GM21529 (cell line): ENCODE measurements at regions not wholly inside any gene's neighbourhood (a gene's known extent, or its start where the extent isn't known, plus 50 kb on each side); places are given as distances from the start of the nearest gene placed in this dataset.
"Not testable (repeated sequence)": the region's sequence is repeated elsewhere in the genome, so short reads cannot be mapped to it uniquely, and the experiment has no call there.

Experiments used
- ATAC-seq: cut with Tn5 transposase; IDR thresholded peaks from one replicate; pipeline ENCODE4 v1.9.1; 2021; ENCODE audit not compliant: unreplicated experiment

DNA sequence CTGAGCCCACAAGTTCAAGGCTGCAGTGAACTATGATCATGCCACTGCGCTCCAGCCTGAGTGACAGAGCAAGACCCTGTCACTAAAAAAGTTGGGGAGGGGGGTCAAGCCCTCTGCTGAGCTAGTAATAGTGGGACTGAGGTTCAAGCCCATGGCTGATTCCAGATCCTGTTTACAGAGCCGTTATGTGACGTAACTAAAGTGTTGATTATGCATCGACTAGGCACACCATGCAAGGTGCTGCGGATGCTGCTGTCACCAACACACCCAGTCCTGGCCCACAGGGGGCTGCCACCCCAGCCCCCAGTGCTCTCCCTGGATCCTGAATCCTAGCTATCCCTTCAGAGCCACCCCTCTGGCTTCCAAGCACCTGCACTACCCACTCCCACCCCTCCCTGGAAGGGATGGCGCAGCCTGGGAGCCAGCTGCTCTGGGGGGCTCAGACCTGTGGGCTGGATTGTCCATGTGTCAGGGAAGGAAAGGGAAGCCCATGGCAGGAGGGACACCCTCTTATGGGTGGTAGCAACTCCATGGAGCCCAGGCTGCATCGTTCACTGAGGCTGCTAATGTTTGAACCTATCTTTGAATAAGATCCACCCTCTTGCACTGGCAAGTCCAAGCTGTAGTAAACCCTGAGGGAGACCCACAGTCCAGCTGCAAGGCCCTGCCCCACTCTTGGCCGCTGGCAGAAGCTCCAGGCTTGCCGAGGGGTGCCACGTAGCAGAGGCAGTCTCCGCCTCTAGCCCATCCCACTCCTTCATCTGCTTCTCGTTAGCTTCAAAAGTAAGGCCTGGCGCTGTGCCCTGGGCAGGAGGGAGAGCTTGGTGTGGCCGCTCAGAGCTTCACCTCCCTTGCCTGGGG, 95.0 kb downstream of the SNX5 start:
- ATAC-seq, result no peak

DNA sequence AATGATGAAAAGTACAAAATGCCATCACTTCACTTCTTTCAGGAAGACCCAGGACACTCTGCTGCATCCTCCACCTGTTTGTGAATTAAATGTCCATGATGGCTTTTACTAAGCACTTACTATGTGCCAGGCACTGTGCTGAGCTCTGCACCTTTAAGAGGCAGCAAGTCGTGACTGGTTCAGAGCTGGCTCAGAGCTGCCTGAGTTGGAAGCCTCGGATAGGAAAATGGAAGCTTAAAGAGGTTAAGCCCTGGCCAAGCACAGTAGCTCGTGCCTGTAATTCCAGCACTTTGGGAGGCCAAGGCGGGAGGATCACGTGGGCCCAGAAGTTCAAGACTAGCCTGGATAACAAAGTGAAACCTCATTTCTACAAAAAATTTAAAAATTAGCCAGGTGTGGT, 95.6 kb downstream of the SNX5 start:
- ATAC-seq, result no peak

DNA sequence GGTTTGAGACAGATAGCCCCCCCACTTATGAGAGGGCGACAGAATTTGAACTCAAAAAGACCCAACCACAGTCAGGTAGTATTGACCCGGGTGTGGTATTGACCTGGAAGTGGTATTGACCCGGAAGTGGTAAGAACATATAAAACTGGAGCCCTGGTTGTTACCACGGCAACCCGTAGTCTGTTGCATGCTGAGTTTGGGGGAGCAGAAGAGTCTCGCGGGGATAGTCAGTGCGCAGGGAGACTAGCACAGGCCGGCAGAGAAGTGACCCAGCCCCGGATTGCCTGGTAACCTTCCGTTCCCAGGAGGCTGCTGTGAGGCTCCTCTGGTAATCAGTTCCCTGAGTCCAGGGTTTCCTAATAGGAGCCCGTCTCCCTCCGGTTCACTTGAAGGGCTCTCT, 96.2 kb downstream of the SNX5 start:
- ATAC-seq, result no peak

DNA sequence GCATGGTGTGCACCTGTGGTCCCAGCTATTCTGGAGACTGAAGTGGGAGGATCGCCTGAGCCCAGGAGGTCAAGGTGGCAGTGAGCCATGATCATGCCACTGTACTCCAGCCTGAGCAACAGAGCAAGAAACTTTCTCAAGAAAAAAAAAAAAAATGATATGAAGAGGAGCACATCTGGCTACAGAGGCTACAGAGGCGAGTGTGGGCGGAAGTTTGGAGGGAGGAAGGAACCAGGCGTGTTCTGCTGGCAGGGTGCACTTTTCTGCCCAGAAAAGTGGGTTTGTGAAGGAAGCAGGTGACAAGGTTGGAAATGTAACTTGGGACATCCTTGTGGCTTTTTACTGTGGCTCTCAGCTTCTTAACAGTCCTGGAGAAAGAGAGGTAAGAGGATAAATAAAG, 96.7 kb downstream of the SNX5 start:
- no peak for ATAC-seq

DNA sequence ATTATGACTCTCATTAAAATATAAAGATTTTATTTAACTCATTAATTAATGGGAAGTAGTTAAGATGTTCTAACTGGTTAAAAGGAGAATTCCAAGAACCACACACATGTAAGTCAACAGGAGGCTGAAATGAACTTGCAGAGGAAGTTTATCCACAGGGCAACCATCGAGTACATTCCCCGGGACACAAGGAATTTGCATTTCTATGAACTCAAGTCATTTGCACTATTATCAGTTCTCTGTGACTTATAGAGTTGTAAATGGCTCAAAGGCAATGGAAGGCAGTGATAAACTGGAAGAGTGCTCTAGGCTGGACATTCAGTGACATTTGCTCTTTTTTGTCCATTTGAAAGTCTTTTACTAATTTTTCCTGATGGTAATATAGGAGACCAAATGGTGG, 97.4 kb downstream of the SNX5 start:
- ATAC-seq, result no peak

DNA sequence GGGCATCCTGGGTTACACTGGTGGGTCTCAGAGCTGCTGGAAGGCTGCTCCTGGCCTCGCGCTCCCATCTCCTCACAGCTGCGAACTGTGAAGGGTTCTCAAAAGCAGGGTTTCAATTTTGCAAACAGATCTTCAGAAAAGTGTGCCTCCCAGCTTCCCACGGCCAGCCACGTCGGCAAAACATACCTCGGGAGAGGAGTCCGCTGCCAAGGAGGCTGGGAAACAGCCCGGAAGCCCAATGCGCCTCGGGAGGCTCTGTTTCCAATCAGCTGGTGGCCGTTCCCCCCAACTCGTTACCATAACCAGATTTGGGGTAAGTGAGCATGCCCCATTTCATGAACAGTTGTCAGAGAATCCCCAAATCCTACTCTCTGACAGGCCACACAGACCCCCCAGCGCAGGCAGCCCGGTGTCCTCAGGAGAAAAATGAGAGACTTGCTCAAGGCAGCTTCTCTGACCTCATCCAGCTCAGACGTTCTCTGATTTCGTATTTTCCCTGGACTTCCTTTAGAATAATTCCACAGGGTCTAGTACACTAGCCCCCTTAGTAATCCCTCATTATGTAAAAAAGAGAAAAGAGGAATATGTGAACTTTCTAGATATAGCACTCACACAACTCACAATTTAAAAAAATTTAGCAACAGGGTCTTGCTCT, 98.4 kb downstream of the SNX5 start:
- ATAC-seq, result no peak

DNA sequence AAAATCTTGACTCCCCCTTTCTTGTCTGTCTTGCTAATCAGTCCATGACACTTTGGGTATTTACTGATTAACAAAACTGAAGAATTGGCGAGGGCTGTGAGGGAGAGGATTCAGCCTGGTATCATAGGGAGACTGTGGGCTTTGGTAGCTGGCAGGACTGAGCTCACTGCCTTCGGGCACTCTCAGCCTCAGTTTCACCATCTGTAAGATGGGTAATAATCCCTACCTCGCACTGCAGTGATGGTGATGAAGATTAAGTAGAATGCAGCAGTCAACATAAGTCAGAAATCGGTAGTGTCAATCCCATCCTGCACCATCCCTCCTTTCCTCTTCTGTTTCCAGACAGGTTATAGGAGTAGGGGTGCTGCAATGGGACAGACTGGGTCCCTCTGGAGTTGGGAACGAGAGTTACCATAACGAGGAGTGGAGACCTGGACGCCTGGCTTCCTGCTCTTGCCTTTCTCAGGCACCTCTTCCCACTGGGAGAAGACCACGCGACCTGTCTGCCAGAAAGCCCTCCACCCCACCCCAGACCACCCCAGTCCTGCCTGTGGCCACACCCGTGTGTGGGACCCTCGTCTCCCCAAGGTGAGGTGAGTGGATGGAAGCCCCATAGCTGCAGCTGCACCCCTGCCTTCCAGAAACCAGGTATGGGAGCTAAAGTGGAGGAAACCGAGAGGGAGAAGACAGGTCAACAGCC, 99.1 kb downstream of the SNX5 start:
- no peak for ATAC-seq

DNA sequence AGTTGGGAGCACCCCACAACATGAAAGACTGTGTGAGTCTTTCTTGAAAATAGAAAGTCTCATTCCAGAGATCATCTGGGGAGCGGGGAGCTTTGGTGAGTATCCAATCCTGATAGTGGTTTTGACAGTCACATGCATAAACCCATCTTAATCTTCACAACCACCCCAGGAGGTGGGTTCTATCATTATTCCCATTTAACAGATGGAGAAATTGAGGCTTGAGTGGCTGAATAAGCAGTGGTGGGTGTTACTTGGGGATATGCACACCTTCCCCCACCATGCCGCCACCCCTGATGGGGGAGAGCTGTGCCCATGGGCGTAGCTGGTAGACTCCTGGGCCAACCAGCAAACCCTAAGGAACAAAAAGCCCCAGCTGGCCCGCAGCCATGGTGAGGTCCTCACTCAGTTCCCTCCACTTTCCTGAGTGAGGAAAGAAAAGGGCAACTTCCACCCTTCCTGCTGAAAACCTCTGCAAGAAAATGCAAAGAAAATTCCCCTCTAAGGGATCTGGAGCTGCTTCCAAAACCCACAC, 99.8 kb downstream of the SNX5 start:
- ATAC-seq, result no peak

DNA sequence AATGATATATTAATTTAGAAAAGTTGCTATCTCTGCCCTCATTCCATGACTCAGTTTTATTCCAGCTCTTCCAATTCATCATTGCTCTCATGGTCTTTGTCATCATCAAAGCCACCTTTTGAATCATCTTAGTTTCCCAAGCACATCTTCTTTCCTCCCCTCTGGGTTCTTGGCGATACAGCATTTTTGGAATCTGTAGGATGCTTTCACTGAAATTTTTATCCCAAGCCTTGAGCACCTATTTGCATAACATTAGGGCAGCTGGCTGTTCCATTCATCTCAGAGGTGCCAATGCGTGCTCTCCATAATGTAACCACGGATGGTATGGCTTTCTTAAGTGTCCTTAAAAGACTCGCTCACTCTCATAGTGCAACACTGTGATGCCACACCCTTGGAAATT, 100.4 kb downstream of the SNX5 start:
- ATAC-seq, result no peak

DNA sequence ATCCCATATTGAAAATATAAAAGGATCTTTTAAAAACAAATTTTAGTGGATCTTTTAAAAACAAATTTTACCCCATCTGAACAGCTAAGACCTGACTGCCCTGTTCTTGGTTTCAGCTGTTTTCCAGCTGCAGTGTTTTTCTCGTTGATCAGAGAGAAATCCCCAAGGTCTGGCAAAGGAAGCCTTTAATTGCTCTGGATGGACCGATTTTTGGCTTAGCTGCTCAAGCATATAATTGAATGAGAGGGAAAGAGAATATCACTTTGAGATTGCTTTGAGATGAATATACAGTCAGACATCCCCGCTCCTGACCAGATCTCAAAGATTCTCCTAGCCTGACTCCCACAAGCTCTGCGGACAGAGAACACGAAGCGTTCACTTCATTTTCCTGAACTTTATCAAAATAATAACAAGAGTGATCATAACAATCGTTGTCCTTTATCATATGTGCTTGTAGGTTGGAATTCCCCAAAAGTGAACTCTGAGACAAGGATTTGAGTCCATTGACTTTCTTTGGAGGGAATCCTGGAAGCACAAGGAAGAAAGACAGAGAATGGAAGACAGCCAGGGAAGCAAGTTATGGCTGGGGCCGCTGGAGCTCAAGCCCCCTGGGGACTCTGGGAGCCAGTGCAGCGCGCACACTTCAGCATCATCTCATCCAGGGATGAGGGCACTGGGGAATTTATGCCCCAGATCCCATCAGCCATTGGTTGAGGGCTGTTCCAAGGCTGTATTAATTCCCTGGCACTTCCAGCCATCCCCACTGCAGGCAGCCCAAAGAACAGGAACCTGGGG, 101.3 kb downstream of the SNX5 start:
- ATAC-seq, result no peak

DNA sequence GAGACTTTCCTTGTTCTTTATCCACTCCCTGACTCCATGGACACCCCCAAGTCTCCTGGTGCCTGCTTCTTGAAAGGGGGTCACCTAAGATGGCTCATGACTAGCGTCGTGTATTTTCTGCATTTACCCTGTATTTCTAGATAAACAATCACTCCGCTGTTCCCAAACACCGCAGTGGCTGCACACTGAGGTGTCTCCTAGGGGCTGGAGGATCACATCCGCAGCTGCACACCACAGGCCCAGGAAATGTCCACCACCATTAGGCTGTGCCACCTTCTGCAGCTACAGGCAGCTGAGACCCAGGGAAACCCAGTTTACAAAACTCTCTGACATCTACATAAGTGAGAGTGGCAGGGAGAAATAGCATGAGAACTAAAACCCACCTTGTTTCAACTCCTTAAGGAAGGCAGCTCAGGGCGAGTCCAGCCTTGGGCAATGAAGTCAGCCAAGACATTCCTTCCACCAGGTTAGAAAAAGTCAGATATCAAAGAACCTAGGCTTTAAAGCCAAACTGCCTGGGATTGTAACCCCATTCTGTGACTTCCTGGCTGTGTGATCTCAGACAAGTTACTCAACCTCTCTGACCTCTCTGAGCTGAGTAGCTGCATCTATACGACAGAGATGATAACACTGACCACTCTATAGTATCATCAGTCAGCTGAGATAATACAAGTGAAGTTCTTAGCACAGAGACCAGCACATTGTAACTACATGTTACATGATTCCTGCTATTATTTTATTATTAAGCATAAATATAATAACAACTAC, 102.2 kb downstream of the SNX5 start:
- ATAC-seq, result no peak

DNA sequence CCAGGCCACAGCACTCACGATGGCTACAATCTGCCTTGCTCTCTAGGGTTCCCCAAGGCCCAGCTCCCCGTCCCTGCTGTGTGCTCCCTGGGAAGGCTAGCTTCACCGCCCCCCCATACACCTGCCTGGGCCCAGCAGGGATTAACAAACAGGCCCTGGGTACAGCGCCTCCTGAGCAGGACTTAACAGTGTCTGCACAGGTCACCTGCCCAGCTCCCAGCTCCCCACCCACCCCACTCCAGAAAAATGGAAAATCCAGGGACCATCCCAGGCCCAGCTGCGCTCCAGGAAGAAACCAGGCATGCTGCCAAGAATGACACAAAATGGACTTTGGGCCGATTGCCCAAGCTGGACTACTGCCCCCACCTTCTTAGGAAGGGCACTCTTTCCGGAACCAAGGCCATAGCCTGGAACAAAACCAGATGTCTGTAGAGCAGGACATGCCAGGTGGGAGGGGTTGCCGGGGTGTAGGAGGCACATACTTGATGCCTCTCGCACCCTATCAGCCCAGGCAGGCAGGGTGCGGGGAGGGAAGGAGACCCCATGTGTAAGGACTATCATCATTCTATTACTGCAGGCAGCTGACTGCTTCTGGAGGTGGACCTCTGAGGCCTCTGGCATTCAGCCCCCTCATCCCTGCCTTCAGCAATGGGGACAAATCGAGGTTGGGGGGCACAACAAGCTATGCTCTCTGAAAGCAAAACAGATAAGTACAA, 104.9 kb downstream of the SNX5 start:
- no peak for ATAC-seq

DNA sequence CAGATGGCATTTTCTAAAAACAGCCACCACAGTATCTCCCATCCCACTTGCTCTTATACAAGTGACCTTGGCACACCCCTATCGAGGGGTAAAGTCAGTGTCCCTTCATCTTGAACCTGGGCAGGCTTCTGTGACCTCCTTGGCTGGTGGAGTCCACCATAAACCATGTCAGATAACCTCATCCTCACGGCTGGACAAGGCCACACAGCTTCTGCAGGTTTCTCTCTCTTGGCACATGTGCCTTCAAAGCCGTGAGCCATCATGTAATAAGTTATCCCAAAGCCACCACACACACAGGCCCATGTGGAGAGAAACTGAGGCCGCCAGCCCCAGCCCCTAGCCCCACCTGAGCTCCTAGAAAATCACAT, 105.4 kb downstream of the SNX5 start:
- no peak for ATAC-seq

DNA sequence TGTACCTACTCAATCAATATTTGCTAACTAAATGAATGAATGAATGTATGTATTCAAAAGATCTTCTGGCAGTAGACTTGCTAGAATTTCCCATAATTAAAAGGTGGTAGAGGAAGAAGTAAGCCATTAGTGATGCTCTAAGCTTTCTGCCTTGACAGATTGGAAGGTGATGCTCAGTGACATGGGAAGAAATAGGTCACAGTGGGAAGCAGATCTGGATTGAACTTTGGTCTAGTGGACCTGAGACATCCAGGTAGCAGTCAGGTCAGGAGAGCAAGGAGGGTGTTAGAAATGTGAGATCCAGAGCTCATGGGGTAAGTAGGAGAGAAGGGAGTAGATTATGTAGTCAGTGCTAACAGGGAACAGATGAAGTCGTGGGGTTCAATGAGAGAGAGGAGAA, 106.4 kb downstream of the SNX5 start:
- ATAC-seq, result no peak

DNA sequence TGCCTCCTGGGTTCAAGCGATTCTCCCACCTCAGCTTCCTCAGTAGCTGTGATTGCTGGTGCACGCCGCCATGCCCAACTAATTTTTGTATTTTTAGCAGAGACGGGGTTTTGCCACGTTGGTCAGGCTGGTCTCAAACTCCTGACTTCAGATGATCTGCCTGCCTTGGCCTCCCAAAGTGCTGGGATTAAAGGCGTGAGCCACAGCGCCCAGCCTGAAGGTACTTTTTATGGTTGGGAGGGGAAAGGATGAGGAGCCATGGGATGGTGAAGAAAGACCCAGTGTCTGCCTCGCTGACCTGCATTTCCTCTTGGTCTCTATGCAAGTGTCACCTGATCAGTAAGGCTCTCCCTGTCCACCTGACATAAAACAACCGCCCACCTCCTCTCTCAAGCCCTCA, 107.0 kb downstream of the SNX5 start:
- ATAC-seq, result not testable (repeated sequence)

DNA sequence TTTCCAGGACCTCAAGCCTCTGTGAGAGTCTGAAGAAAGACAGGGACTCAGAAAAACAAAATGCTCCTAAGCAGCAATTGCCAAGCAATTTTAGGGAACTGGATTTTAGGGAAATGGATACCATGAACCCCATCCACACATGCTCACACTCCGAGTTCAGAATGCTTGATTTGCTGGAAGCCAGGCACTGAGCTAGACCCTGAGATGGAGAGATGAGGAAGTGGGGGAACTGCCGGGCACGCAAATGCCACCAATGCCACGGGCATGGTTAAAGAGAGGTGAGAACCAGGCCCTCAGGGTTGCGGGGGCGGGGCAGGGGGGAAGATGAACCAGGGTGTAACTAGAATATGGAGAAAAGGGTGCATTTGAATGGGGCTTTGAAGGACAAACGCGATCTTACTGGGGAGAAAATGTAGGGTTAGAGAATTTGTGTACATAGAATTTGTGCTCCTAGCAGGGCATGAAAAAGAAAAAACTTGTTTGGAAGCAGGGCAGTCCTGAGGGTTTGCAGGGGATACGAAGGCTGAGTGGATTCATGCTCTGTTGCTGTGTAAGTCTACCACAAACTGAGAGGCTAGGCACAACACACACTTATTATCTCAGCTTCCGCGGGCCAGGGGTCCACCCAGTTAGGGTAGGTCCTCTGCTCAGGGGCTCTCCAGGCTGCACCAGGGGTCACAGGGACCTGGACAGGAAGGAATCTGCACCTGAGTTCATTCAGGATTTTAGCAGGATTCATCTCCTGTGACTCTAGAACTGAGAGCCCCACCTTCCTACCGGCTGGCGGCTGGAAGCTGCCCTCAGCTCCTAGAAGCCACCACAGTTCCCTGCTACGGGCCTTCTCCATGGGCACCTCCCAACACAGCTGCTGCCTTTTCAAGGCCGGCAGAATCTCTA, 108.0 kb downstream of the SNX5 start:
- no peak for ATAC-seq

DNA sequence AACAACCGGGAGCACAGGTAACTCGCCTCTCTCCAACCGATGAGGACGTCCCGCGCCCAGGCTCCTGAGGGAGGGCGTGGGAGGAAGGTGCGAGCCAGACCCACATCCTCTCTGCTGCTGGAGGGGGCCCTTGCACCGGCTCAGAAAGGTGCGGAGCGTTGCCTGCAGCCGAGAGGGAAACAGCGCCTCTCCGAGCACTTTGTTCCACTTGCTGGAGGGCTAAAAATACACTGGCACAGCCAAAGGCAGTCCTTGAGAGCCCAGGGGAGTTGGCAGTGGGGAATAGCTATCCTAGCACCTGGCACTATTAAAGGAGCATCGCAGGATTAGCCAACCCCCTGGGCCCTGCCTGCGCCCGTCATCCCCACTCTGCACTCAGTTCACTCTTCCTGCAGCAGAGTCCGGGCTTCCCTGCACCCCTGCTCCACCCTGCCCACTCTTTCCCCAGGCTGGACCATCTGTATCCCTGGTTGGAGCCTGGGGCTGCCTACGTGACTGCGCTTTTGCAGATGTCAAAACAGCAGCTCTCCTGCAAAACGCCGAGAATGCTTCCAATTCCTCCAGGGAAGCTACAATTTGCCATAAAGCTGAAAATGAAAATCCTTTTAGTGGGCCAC, 108.9 kb downstream of the SNX5 start:
- peak; percentile 27 for ATAC-seq

DNA sequence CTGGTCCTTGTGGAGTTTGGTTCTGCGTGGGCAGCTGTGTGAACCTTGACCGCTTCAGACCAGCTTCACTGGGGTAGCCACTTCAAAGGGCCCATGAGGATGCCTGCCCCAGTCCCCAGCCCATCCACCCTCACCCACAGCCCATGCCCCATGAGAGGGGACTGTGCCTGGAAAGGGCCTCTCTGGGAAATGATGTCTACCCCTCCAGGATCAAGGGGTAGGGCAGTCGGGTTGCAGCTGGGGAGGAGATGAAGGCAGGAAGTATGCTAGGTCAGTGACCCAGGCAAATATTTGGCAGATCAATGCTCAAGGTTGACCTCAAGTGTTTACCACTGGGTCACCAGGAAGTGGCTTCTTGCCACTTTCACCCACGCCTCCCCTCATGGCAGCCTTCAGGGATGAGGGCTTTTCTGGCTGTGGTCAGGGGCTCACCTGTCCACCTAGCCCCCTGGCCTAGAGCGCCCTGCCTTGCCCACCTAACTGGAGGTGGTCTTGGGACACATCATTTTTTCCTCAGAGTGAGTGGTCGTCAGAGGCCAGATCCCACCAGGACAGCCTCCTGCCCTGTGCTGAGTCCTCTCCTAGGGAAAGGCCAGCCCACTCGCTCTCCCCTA, 109.5 kb downstream of the SNX5 start:
- peak; percentile 34 for ATAC-seq
